ENCODE measurements at regions not wholly inside any gene's neighbourhood (a gene's known extent, or its start where the extent isn't known, plus 50 kb on each side); places are given as distances from the start of the nearest gene placed in this dataset.

DNA sequence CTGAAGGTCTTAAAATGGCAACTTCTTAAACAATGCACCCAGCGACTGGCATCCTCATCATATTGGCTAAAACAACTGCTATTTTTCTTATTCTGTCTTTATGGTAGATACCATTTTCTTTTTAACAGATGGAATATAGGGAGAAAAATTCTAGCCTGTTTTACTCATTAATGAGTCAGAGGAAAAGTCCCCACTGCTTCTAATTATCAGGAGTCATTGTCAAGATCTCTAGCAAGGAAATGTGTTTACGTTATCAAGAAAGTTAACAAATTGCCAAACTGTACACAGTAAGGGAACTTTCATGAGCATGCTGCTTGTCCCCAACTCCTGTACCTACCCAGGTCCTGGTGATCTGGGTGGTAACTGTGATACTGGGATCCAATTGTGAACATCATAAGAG lies 117.7 kb upstream of the KIAA1217 start:
- TF ChIP-seq, protein P1, sequence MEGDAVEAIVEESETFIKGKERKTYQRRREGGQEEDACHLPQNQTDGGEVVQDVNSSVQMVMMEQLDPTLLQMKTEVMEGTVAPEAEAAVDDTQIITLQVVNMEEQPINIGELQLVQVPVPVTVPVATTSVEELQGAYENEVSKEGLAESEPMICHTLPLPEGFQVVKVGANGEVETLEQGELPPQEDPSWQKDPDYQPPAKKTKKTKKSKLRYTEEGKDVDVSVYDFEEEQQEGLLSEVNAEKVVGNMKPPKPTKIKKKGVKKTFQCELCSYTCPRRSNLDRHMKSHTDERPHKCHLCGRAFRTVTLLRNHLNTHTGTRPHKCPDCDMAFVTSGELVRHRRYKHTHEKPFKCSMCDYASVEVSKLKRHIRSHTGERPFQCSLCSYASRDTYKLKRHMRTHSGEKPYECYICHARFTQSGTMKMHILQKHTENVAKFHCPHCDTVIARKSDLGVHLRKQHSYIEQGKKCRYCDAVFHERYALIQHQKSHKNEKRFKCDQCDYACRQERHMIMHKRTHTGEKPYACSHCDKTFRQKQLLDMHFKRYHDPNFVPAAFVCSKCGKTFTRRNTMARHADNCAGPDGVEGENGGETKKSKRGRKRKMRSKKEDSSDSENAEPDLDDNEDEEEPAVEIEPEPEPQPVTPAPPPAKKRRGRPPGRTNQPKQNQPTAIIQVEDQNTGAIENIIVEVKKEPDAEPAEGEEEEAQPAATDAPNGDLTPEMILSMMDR (IDR thresholded peaks at IDR 0.05; ENCODE audit: borderline replicate concordance, extremely low read depth, low read length, poor library complexity, severe bottlenecking) = no peak
- no peak for TF ChIP-seq EZH2 (IDR thresholded peaks at IDR 0.05; ENCODE audit: borderline replicate concordance, low read depth, low read length, severe bottlenecking)

Data from DND-41 (cell line).